IMR-90 (cell line): ENCODE measurements at regions not wholly inside any gene's neighbourhood (a gene's known extent, or its start where the extent isn't known, plus 50 kb on each side); places are given as distances from the start of the nearest gene placed in this dataset.

ENCODE experiments used
- ATAC-seq: fragments of 200-7000 bp; cut with Tn5 transposase; 2 replicates; pipeline ENCODE4 v1.9.1; 2020; ENCODE audit warnings: low read depth, mild to moderate bottlenecking, moderate library complexity
- BruUV-seq: library from RNA; stranded (reverse); fragments of 400-500 nt; replicated peaks from 2 replicates; lab custom pipeline; 2021; lab: Mats Ljungman, UMichigan
- CTCF ChIA-PET: fragments of 300-600 bp; formaldehyde crosslinking; extraction: SDS; loops from one replicate; lab custom pipeline; 2021; ENCODE audit warnings: antibody characterized with exemption; lab: Yijun Ruan, JAX
- POLR2A ChIA-PET: fragments of 300-600 bp; sonication (Branson Sonifier 250); formaldehyde crosslinking; loops from one replicate; lab custom pipeline; 2022; ENCODE audit warnings: antibody characterized with exemption; ENCODE audit not compliant: unreplicated experiment; lab: Charles Lee
- DNase-seq: peaks from one replicate; pipeline ENCODE4 v3.0.0; 2013
- H2AFZ ChIP-seq: replicated peaks from 2 replicates; pipeline ENCODE3; 2013; ENCODE audit warnings: low read length, mild to moderate bottlenecking; ENCODE audit not compliant: poor library complexity
- H2AK5ac ChIP-seq: 2 replicates; pipeline ENCODE4 v1.6.1; 2013; ENCODE audit warnings: low read depth, low read length, inconsistent platforms
- H2AK9ac ChIP-seq: replicated peaks from 2 replicates; pipeline ENCODE3; 2013; ENCODE audit warnings: mild to moderate bottlenecking, low read depth, low read length, moderate library complexity; ENCODE audit not compliant: poor library complexity
- H2BK120ac ChIP-seq: 2 replicates; pipeline ENCODE4 v1.6.1; 2013; ENCODE audit warnings: low read depth, low read length, inconsistent platforms
- H2BK15ac ChIP-seq: 3 replicates; pipeline ENCODE4 v1.6.1; 2013; ENCODE audit warnings: low read depth, low read length, inconsistent platforms
- H2BK20ac ChIP-seq: 2 replicates; pipeline ENCODE4 v1.6.1; 2013; ENCODE audit warnings: low read depth, mild to moderate bottlenecking, inconsistent platforms, low read length, moderate library complexity
- H2BK5ac ChIP-seq: 2 replicates; pipeline ENCODE4 v1.6.1; 2013; ENCODE audit warnings: mild to moderate bottlenecking, low read depth, low read length, inconsistent platforms; ENCODE audit not compliant: poor library complexity, severe bottlenecking
- H3K14ac ChIP-seq: replicated peaks from 2 replicates; pipeline ENCODE4 v1.6.1; 2013; ENCODE audit warnings: low read depth, low read length, inconsistent platforms
- H3K18ac ChIP-seq: 2 replicates; pipeline ENCODE4 v1.6.1; 2013; ENCODE audit warnings: low read depth, low read length, control low read depth
- H3K23ac ChIP-seq: 2 replicates; pipeline ENCODE4 v1.6.1; 2013; ENCODE audit warnings: low read depth, low read length, inconsistent platforms
- H3K27ac ChIP-seq: 2 replicates; pipeline ENCODE4 v1.5.1; 2013; ENCODE audit warnings: mild to moderate bottlenecking, control low read depth, low read length; ENCODE audit not compliant: insufficient read depth
- H3K27me3 ChIP-seq: 2 replicates; pipeline ENCODE4 v1.6.1; 2013; ENCODE audit warnings: low read length; ENCODE audit not compliant: control insufficient read depth, insufficient read depth
- H3K36me3 ChIP-seq: 2 replicates; pipeline ENCODE4 v1.6.1; 2013; ENCODE audit warnings: low read length, mixed read lengths; ENCODE audit not compliant: control insufficient read depth, insufficient read depth
- H3K4ac ChIP-seq: 2 replicates; pipeline ENCODE4 v1.6.1; 2013; ENCODE audit warnings: low read depth, low read length, inconsistent platforms
- H3K4me1 ChIP-seq: 2 replicates; pipeline ENCODE4 v1.6.1; 2013; ENCODE audit warnings: low read length, mixed read lengths; ENCODE audit not compliant: control insufficient read depth, insufficient read depth
- H3K4me2 ChIP-seq: 2 replicates; pipeline ENCODE4 v1.6.1; 2013; ENCODE audit warnings: low read depth, mild to moderate bottlenecking, control low read depth, low read length, moderate library complexity
- H3K4me3 ChIP-seq: 2 replicates; pipeline ENCODE4 v1.5.1; 2013; ENCODE audit warnings: low read depth, mild to moderate bottlenecking, control low read depth, low read length, moderate library complexity; ENCODE audit not compliant: insufficient read depth
- H3K56ac ChIP-seq: 2 replicates; pipeline ENCODE4 v1.6.1; 2013; ENCODE audit warnings: low read length, inconsistent platforms; ENCODE audit not compliant: insufficient read depth; ENCODE audit errors: extremely low read depth
- H3K79me1 ChIP-seq, 2 experiments: 2 replicates each; pipeline ENCODE4 v1.6.1; 2013; ENCODE audit warnings: low read length in 2 of 2, inconsistent platforms in 1 of 2, low read depth in 1 of 2
- H3K9ac ChIP-seq: 2 replicates; pipeline ENCODE4 v1.6.1; 2013; ENCODE audit warnings: low read depth, low read length, control low read depth
- H3K9me1 ChIP-seq: 2 replicates; pipeline ENCODE4 v1.6.1; 2013; ENCODE audit warnings: low read length, inconsistent platforms; ENCODE audit not compliant: insufficient read depth
- H3K9me3 ChIP-seq: 2 replicates; pipeline ENCODE4 v1.6.1; 2013; ENCODE audit warnings: low read length; ENCODE audit not compliant: control insufficient read depth, insufficient read depth
- H4K20me1 ChIP-seq: 2 replicates; pipeline ENCODE4 v1.6.1; 2013; ENCODE audit warnings: low read length, inconsistent platforms; ENCODE audit not compliant: insufficient read depth
- H4K5ac ChIP-seq: 2 replicates; pipeline ENCODE4 v1.6.1; 2013; ENCODE audit warnings: mild to moderate bottlenecking, low read depth, low read length, control low read depth
- H4K8ac ChIP-seq, 2 experiments: 2 replicates each; pipeline ENCODE4 v1.6.1; 2013; ENCODE audit warnings: low read depth in 2 of 2, low read length in 2 of 2, control low read depth in 1 of 2, inconsistent platforms in 1 of 2
- H4K91ac ChIP-seq: 2 replicates; pipeline ENCODE4 v1.6.1; 2013; ENCODE audit warnings: low read depth, low read length, inconsistent platforms; ENCODE audit not compliant: insufficient read depth
- BHLHE40 ChIP-seq: fragments of 150-350 bp; IDR thresholded peaks from 2 replicates; pipeline ENCODE4 v1.6.1; 2016; ENCODE audit warnings: mild to moderate bottlenecking, low read depth, low read length
- CHD1 ChIP-seq: IDR thresholded peaks from 2 replicates; pipeline ENCODE4 v1.6.1; 2012; ENCODE audit warnings: low read depth, low read length, improper control_type of control experiment
- CTCF ChIP-seq: conservative IDR thresholded peaks from 2 replicates; pipeline ENCODE4 v1.5.1; 2012; ENCODE audit warnings: mild to moderate bottlenecking, low read depth, low read length, improper control_type of control experiment
- ELK1 ChIP-seq: fragments of 150-350 bp; IDR thresholded peaks from 2 replicates; pipeline ENCODE4 v1.6.1; 2016; ENCODE audit warnings: low read depth, mild to moderate bottlenecking, low read length, moderate library complexity, borderline replicate concordance
- FOS ChIP-seq: fragments of 150-350 bp; IDR thresholded peaks from 2 replicates; pipeline ENCODE4 v1.6.1; 2016; ENCODE audit warnings: low read depth, low read length
- MAFK ChIP-seq: IDR thresholded peaks from 2 replicates; pipeline ENCODE4 v1.6.1; 2012; ENCODE audit warnings: low read depth, low read length, improper control_type of control experiment
- MXI1 ChIP-seq: IDR thresholded peaks from 2 replicates; pipeline ENCODE4 v1.6.1; 2012; ENCODE audit warnings: low read depth, mild to moderate bottlenecking, low read length, moderate library complexity, borderline replicate concordance
- RCOR1 ChIP-seq: IDR thresholded peaks from 2 replicates; pipeline ENCODE4 v1.6.1; 2012; ENCODE audit warnings: mild to moderate bottlenecking, low read length, improper control_type of control experiment; ENCODE audit not compliant: insufficient replicate concordance
- USF2 ChIP-seq: fragments of 150-350 bp; IDR thresholded peaks from 2 replicates; pipeline ENCODE4 v1.6.1; 2017; ENCODE audit warnings: mild to moderate bottlenecking, antibody characterized with exemption, low read length, low read depth
- WGBS, 2 experiments: methylation state at CpG; one replicate each; pipeline versions ENCODE4 v1.1.5 to v1.1.7; 2013; ENCODE audit warnings: missing lambda C conversion rate in 2 of 2; ENCODE audit not compliant: insufficient read length in 1 of 2; ENCODE audit errors: extremely low coverage in 2 of 2; 5-methylcytosine and 5-hydroxymethylcytosine counted together
- dilution Hi-C: fragments of 300-500 bp; cut with HindIII; formaldehyde crosslinking; loops from one replicate; pipeline ENCODE4 v1.14.3; 2018; ENCODE audit warnings: low sequenced_read_pairs; ENCODE audit not compliant: unreplicated experiment
- in situ Hi-C: fragments of 300-500 bp; cut with MboI; formaldehyde crosslinking; loops from 3 replicates; pipeline ENCODE4 v1.14.3; 2019; ENCODE audit warnings: low sequenced_read_pairs, inconsistent platforms, mixed read lengths
- intact Hi-C: fragments of 100-400 bp; cut with micrococcal nuclease; formaldehyde crosslinking; loops from 2 replicates; pipeline ENCODE4 v1.10.0; 2022

GRCh38 chr10:128527711-128528110 lies 401.5 kb upstream of the MKI67 start:
- no peak overlapping the region for H2BK15ac ChIP-seq
- H3K56ac ChIP-seq: no peak overlapping the region
- ATAC-seq: no peak
- H2BK20ac ChIP-seq: no peak overlapping the region
- no peak overlapping the region for H3K18ac ChIP-seq
- no TSS peak for BruUV-seq
- no peaks in the 10 kb centered on the region for H3K27me3 ChIP-seq
- H3K9me1 ChIP-seq: no peaks in the 10 kb centered on the region
- H3K4me3 ChIP-seq: no peak overlapping the region
- H3K4me2 ChIP-seq: no peak overlapping the region
- H3K14ac ChIP-seq: no peak overlapping the region
- H4K5ac ChIP-seq: no peak overlapping the region
- no peaks in the 10 kb centered on the region for H4K20me1 ChIP-seq
- H3K4ac ChIP-seq: no peak overlapping the region
- TF ChIP-seq USF2 (no peak), BHLHE40 (no peak), MXI1 (no peak), MAFK (no peak), FOS (no peak), ELK1 (no peak), RCOR1 (no peak), CHD1 (no peak), CTCF (no peak)
- H3K27ac ChIP-seq: no peak overlapping the region
- H3K79me1 ChIP-seq: no peaks in the 10 kb centered on the region
- ChIA-PET CTCF (no interaction called here), POLR2A (no interaction called here)
- no peak overlapping the region for H2BK5ac ChIP-seq
- no peak overlapping the region for H2BK120ac ChIP-seq
- H2AK5ac ChIP-seq: no peak overlapping the region
- H2AFZ ChIP-seq: no peak overlapping the region
- H4K91ac ChIP-seq: no peak overlapping the region
- no peaks in the 10 kb centered on the region for H3K4me1 ChIP-seq
- in situ Hi-C loops: no loop called here
- H3K23ac ChIP-seq: no peak overlapping the region
- no peaks in the 10 kb centered on the region for H3K36me3 ChIP-seq
- no peak overlapping the region for H2AK9ac ChIP-seq
- H3K9me3 ChIP-seq: peaks cover 36% of the 10 kb centered on the region
- no peak overlapping the region for H4K8ac ChIP-seq
- dilution Hi-C loops: no loop called here
- no peak overlapping the region for H3K9ac ChIP-seq
- no CpG with 5 or more reads among the region's 8 CpGs for WGBS, 2 experiments
- DNase-seq: no peak
- intact Hi-C loops: no loop called here
